ENCODE measurements at regions not wholly inside any gene's neighbourhood (a gene's known extent, or its start where the extent isn't known, plus 50 kb on each side); places are given as distances from the start of the nearest gene placed in this dataset.

- no peak for ATAC-seq (replicated peaks in 6 of 8)
Observed at GRCh38 chr10:91684841-91685240, 52.0 kb upstream of the PPP1R3C start.

GRCh38 chr10:91683975-91684374, 51.1 kb upstream of the PPP1R3C start:
- in situ Hi-C loops (cut with MboI; ENCODE audit: low pct_unique_long_range_greater_than_20kb in 2 of 9, low sequenced_read_pairs in 9 of 9, unreplicated experiment in 9 of 9), result no loop called here
- ATAC-seq (replicated peaks in 6 of 8), result peak in 5 of 8 experiments; percentile 39 to 85 (median 69)
- 0 to 48% (median 32%) methylated on average over 1 to 5 of the region's 5 CpGs; no CpG with 5 or more reads in 6 of the 10 experiments for WGBS, 10 experiments

More at GRCh38 chr10:91684841-91685240, 52.0 kb upstream of the PPP1R3C start:
- H3K27ac ChIP-seq, result no peak overlapping the region
- 0 to 60% (median 17%) methylated on average over 1 to 2 of the region's 2 CpGs; no CpG with 5 or more reads in 3 of the 10 experiments for WGBS, 10 experiments
- in situ Hi-C loops (cut with MboI; ENCODE audit: low pct_unique_long_range_greater_than_20kb in 2 of 9, low sequenced_read_pairs in 9 of 9, unreplicated experiment in 9 of 9), result no loop called here
- H3K4me1 ChIP-seq (replicated peaks in 1 of 2), result peaks cover 0 to 6% of the 10 kb centered on the region in 2 donors
- H3K4me3 ChIP-seq, result no peak overlapping the region

GRCh38 chr10:91682912-91683311, 50.0 kb upstream of the PPP1R3C start:
- in situ Hi-C loops (cut with MboI; ENCODE audit: low pct_unique_long_range_greater_than_20kb in 2 of 9, low sequenced_read_pairs in 9 of 9, unreplicated experiment in 9 of 9), result no loop called here
- H3K4me1 ChIP-seq (replicated peaks in 1 of 2), result peaks cover 0 to 6% of the 10 kb centered on the region in 2 donors
- no peak for ATAC-seq (replicated peaks in 6 of 8)
- no peak overlapping the region for H3K4me3 ChIP-seq
- no peak overlapping the region for H3K27ac ChIP-seq
- 67 to 100% (median 94%) methylated on average over 1 of the region's 1 CpG; no CpG with 5 or more reads in 4 of the 10 experiments for WGBS, 10 experiments

More at GRCh38 chr10:91683975-91684374, 51.1 kb upstream of the PPP1R3C start:
- Histone ChIP-seq H3K4me1 (replicated peaks in 1 of 2) (peaks cover 0 to 6% of the 10 kb centered on the region in 2 donors), H3K4me3 (no peak overlapping the region), H3K27ac (no peak overlapping the region)

Data from motor neuron (in vitro differentiated cells).